HCT116 (cell line): ENCODE measurements at regions not wholly inside any gene's neighbourhood (a gene's known extent, or its start where the extent isn't known, plus 50 kb on each side); places are given as distances from the start of the nearest gene placed in this dataset.
"Not testable (repeated sequence)": the region's sequence is repeated elsewhere in the genome, so short reads cannot be mapped to it uniquely, and the experiment has no call there.

Experiments
- ELF1 ChIP-seq: IDR thresholded peaks from 2 replicates; pipeline ENCODE4 v1.6.1; 2012; ENCODE audit warnings: low read depth, borderline replicate concordance
- EZH2 ChIP-seq: fragments of 200-600 bp; sonication (generic); IDR thresholded peaks from 2 replicates; pipeline ENCODE4 v1.6.1; 2017; ENCODE audit warnings: antibody characterized with exemption, mixed run types
- EZH2phosphoT487 ChIP-seq: fragments of 200-600 bp; IDR thresholded peaks from 2 replicates; pipeline ENCODE4 v1.6.1; 2018; ENCODE audit warnings: antibody characterized with exemption, borderline replicate concordance
- FOSL1 ChIP-seq: IDR thresholded peaks from 2 replicates; pipeline ENCODE4 v1.6.1; 2012; ENCODE audit warnings: low read depth
- JUND ChIP-seq: IDR thresholded peaks from 2 replicates; pipeline ENCODE4 v1.6.1; 2012
- POLR2A ChIP-seq: IDR thresholded peaks from 2 replicates; pipeline ENCODE4 v1.7.0; 2011; ENCODE audit warnings: borderline replicate concordance; ENCODE audit not compliant: insufficient read depth, insufficient read length; ENCODE audit errors: extremely low read depth
- POLR2AphosphoS5 ChIP-seq: IDR thresholded peaks from 2 replicates; pipeline ENCODE4 v1.6.1; 2011; ENCODE audit warnings: mild to moderate bottlenecking, low read depth, low read length, moderate library complexity
- SIN3A ChIP-seq: IDR thresholded peaks from 2 replicates; pipeline ENCODE4 v1.6.1; 2012; ENCODE audit warnings: low read depth
- SP1 ChIP-seq: IDR thresholded peaks from 2 replicates; pipeline ENCODE4 v1.6.1; 2012; ENCODE audit warnings: low read depth
- TF ChIP-seq, protein P1 (sequence below), 3 experiments: fragments of 200-600 bp in 1 of 3; sonication (generic) in 1 of 3; IDR thresholded peaks in 2 of 3; conservative IDR thresholded peaks in 1 of 3; 2 replicates each; pipeline ENCODE4 v1.5.1; 2012 to 2017; ENCODE audit warnings: low read depth in 2 of 3, low read length in 2 of 3, antibody characterized with exemption in 1 of 3, borderline replicate concordance in 1 of 3, control low read depth in 1 of 3, mild to moderate bottlenecking in 1 of 3, mixed read lengths in 1 of 3, mixed run types in 1 of 3, moderate library complexity in 1 of 3; ENCODE audit not compliant: insufficient read depth in 1 of 3
- TF ChIP-seq, protein P2 (sequence below): IDR thresholded peaks from 2 replicates; pipeline ENCODE4 v1.6.1; 2012

DNA sequence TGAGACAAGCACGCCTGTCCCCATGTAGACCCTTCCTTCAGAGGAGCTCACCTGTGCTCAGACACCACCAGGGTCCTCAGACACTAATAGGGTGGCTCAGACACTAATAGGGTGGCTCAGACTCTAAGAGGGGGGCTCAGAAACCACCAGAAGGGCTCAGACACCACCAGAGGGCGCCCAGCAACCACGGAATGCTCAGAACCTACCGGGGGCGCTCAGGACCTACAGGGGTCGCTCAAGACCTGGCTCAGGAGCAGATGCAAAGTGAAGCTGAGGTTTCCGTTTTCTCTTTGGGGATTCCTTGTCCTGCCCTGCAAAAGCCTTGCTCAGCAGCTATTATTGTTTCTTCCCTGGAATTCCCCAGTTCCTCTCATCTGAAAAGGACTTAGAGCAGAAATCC, 172.1 kb downstream of the POTEB start:
- TF ChIP-seq EZH2, JUND, POLR2AphosphoS5, SIN3A, SP1, ELF1, FOSL1, POLR2A, EZH2phosphoT487: not testable (repeated sequence)
- TF ChIP-seq, protein P1, sequence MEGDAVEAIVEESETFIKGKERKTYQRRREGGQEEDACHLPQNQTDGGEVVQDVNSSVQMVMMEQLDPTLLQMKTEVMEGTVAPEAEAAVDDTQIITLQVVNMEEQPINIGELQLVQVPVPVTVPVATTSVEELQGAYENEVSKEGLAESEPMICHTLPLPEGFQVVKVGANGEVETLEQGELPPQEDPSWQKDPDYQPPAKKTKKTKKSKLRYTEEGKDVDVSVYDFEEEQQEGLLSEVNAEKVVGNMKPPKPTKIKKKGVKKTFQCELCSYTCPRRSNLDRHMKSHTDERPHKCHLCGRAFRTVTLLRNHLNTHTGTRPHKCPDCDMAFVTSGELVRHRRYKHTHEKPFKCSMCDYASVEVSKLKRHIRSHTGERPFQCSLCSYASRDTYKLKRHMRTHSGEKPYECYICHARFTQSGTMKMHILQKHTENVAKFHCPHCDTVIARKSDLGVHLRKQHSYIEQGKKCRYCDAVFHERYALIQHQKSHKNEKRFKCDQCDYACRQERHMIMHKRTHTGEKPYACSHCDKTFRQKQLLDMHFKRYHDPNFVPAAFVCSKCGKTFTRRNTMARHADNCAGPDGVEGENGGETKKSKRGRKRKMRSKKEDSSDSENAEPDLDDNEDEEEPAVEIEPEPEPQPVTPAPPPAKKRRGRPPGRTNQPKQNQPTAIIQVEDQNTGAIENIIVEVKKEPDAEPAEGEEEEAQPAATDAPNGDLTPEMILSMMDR (IDR thresholded peaks at IDR 0.05 in 2 of 3, conservative IDR thresholded peaks at IDR 0.05 in 1 of 3; ENCODE audit: borderline replicate concordance in 1 of 3, insufficient read depth in 1 of 3, low read depth in 2 of 3, low read length in 2 of 3) = not testable (repeated sequence)
- TF ChIP-seq, protein P2, sequence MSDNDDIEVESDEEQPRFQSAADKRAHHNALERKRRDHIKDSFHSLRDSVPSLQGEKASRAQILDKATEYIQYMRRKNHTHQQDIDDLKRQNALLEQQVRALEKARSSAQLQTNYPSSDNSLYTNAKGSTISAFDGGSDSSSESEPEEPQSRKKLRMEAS = not testable (repeated sequence)
